GM19455 (cell line): ENCODE measurements at regions not wholly inside any gene's neighbourhood (a gene's known extent, or its start where the extent isn't known, plus 50 kb on each side); places are given as distances from the start of the nearest gene placed in this dataset.
"Not testable (repeated sequence)": the region's sequence is repeated elsewhere in the genome, so short reads cannot be mapped to it uniquely, and the experiment has no call there.

Experiments used
- ATAC-seq: cut with Tn5 transposase; IDR thresholded peaks from one replicate; pipeline ENCODE4 v1.9.1; 2021; ENCODE audit not compliant: unreplicated experiment

DNA sequence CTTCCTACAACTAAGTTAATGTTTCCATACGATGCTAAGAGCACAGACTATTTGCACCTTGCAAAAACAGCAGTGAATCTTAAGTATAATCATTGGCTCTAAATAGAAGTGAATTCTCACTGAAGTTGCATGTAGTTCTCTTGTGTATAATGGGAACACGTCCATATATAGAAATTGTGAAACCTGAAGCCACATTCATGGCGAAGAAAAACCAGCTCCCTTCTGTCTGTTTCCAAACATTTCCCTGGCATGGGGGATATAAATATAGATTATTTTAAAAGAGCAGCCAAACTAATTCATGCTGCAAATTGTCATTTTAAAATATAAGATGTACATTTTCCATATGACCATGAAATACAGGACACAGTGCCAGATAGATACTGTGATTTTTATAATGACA lies 71.1 kb downstream of the TRAM1L1 start:
- ATAC-seq, result no peak

DNA sequence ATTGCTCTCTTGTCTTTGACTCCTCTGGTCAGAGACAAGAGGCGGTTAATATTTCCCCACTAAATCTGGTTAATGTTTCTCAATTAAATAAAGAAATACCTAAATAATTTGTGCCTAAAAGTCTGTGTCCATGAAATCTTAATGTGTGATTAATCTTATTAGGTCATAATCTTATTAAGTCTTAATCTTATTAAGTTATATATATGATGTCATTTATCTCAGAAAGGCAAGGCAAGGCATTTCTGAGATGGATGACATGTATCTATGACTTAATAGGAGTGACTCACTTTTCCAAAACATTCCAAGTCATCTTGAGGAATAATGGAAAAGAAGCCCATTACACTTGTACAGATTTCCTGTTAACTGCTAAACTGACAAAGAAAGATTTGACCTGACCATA lies 74.7 kb downstream of the TRAM1L1 start:
- ATAC-seq, result no peak

DNA sequence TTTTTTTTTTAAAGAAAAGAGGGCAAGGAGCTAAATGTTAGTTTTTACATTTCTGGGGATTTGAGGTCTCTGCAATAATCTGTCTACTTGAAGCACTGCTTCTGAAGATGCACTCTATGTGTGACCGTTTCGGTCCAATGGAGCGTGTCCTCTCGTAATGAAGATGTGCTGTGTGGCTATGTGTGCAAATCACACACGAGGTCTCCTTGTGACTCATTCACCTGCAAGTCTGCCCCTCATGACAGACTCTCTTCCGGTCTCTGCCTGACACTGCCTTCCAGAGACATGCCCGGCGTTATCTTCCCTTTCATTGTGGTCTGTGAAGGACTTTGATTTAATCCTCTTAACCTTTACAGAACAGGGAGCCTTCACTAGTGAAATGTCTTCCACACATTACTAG lies 84.3 kb downstream of the TRAM1L1 start:
- no peak for ATAC-seq

DNA sequence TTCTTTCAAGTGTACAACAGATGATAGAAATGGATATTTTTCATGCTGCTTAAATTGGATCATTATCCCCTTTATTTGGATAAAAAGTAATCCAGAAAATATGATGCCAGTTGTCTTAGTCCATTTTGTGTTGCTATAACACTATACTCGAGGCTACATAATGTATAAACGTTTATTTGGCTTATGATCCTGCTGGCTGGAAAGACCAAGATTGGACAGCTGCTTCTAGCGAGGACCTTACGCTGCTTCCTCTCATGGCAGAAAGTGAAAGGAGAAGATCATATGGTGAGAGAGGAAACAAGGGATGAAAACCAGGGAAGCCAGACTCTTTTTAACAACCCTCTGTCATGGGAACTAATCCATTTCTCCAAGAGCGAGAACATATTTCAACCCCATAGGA lies 102.7 kb downstream of the TRAM1L1 start:
- no peak for ATAC-seq

DNA sequence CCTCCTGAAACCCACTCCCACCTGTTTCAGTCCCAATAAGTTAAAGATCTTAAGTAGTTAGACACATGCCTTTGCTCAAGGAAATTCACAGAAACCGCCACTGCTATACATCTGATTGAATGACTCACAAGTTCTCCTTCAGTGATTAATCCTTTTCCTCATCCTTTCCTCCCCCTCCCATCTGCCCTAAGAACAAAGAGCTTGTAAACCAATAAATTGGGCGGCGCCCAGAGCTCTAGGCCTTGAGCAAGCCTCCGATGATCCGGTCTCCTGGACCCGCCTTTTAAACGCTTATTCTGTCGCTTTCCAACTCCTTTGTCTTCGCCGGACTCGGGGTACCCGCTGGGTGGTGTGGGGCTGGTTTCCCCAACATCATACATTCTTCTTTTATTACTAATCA lies 104.9 kb downstream of the TRAM1L1 start:
- not testable (repeated sequence) for ATAC-seq

DNA sequence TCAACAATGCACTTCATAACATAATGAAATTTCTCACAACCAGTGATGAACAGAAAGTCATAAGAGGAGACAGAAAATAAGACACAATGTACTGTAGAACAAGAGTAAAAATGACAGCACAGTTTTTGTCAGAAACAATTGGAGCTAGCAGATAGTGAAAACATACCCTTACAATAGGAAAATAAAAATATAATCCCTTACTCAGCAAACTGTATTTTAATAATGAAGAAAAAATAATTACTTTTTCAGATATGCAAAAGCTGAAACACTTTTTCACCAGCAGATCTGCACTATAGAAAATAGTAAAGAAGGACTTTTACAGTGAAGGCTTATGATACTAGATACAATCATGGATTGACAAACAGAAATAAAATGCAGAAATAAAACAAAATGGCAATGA lies 126.3 kb downstream of the TRAM1L1 start:
- no peak for ATAC-seq

DNA sequence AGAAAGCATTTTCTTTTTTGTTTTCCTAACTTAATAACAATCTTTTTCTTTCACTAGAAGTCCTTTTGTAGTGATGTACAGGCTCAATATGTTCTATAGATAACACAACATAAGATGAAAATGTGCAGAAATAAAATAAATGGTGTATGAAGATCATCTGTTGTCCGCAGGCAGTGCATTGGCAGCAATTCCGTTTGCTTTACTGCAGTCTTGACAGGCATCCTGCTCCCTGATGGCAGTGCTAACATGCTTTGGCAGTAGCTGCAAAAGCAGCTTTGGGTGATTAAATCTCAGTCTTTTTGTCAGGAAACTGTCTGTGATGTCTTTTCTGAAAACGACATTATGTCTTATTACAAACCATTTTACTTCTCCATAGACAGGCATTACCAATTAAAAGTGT lies 131.4 kb downstream of the TRAM1L1 start:
- ATAC-seq, result no peak

DNA sequence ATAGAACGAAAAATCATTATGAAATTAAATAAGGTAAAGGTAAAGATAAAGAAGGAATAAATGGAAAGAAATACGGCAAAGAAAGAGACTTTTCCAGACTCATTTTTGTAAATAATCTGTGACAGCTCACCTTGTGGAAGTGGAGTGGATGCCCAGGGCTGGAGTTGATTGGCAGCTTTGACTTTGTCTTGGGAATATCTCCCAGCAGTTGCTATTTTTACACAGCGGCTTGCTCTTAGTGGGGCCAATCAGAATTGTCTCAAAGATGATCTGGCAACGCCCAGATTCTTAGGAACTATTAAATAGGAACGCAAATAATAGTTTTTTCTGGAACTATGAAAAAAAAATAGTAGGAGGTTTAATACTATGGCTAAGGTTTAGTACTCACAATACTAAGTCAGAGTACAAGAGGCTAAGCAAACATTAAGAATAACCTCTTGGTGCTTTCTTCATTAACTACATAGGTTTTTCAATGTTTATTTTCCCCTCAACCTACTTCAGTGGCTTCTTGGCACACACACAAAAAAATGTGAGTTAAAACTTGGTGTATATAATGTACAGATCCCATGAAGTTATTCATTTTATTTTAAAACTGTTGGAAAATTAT lies 132.7 kb downstream of the TRAM1L1 start:
- ATAC-seq, result no peak

DNA sequence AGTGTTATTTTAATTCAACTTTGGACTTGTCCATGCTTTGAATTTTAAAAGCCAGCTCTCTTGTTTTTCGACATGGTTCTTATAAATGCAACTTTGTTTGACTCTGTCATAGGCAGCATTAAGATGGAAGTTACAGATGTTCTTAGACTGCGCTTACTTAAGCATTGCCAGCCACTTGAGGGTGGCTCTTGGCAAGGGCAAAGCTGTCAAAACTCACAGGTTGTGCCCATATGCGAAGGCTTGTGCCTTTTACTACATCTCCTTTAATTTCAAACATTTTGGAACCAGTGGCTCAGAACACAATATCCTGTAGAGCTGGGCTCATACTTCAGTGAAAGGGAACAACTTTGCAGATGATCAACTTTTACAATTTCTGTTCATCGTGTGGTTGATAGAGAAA lies 135.5 kb downstream of the TRAM1L1 start:
- ATAC-seq, result no peak

DNA sequence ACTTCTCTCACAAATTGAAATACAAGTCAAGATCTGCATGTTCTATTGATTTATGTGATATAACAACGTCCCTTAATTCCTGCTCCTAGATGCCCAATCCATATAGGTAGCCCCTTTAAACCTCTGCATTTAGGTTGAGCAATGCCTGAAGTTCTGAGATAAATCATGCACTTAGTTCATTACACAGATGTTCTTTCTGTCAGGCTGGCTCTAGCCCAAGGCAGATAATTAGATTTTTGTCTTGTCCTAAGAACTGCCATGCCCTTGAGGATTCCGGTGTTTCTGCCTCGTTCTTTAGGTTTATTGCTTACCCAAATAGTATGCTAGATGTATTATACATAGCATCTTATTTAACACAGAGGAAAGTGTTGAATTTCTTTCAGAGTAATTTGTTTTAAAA lies 143.1 kb downstream of the TRAM1L1 start:
- ATAC-seq, result no peak

DNA sequence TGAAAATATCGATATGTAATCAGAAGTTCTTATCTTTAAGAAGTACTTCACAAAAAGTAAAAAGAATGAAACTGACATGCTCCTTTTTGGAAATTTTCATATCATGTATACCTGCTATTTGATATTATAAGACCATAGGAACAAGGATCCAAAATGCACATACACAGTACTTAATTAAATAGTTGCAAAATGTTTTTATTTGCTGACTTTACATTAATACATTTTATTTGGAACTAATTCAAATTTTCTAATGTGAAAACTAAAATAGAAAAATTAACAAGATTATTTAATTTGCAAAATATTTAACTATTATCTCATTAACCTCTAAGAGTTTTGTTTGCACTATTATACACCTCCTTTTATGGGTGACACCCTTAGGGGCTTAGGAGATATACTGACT lies 155.0 kb downstream of the TRAM1L1 start:
- ATAC-seq, result no peak

DNA sequence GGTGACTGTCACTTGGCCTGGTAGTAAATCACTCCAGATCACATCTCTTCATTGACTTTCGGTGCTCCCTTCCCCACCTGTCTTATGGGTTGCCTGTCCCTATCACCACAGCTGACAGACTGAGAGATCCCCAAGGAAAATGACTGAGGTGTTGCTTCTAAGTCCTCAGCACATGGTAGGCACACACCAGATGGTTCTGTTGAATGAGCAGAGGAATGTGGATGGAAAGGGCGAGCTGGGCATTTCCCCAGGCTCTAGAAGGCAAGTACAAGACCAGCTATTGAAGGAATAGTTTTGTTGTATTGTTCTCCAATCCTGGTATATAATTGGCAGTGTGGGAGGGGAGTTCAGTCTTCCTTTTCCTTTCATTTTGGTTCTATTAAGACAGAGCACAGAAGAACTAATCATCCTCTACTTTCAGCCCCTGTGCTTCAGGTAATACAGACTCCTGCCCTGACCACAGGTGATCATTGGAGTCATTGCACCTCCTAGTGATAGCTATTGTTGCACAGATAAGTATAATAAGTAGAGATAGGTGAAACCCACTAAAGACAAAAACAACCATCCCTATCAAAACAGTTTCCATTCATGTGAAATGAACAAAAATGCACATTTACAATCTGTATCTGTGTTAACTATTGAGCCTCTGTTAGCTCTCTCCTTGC lies 158.6 kb downstream of the TRAM1L1 start:
- no peak for ATAC-seq

DNA sequence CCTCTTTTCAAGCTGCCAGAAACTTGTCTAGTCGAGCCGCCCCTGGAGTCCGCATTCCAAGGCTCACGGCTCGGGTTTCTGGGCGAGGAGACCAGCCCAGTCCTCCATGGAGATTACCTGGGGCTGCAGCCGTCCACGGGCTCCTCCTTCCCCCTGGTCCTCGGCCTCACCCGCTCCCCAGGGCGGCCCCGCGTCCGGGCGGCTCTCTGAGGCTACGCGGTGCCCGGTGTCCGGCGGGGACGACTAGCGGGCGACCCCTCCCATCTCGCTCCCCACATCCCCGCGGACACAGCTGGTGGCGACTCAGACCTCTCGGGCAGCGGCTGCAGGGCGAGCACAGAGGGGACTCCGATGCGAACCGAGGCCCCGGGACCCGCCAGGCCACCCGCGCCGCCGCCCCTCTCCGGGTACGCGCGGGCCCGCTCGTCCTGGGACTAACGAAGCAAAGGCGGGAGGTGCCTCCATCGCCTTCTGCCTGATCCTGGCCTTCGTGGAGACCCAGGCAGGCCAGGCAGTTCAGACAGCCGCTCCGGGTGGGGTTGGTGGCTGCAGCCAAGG lies 159.4 kb downstream of the TRAM1L1 start:
- no peak for ATAC-seq

DNA sequence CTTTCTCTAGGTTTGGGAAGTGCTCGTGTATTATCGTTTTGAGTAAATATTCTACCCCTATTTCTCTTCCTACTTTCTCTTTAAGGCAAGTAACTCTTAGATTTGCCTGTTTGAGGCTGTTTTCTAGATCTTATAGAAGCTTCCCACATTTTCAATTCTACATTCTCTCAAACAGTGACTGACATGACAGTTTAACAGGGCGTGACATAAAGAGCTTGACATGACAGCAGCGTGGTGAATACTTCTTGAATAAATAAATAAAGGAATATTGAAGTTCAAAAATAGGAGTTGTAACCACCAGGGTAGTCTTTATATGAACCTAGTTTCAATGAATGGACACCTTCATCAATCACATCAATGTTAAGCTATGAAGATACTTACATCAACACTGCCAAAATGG lies 162.0 kb downstream of the TRAM1L1 start:
- ATAC-seq, result no peak

DNA sequence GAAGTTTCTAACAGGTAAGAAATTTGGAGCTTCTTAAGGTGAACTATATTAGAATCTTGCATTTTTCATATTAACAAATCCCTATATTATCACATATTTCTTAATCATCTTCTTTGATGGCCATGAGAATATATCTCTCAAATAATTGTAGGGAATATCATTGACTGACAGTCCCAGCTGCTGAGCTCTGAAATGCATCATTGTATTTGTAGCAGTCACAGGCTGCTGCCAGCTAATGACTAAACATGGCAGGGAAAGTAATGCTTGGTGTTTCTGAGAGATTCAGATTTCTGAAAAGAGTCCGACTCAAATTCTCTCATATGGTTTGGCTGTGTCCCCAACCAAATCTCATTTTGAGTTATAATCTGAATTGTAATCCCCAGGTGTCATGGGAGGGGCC lies 171.9 kb downstream of the TRAM1L1 start:
- no peak for ATAC-seq

DNA sequence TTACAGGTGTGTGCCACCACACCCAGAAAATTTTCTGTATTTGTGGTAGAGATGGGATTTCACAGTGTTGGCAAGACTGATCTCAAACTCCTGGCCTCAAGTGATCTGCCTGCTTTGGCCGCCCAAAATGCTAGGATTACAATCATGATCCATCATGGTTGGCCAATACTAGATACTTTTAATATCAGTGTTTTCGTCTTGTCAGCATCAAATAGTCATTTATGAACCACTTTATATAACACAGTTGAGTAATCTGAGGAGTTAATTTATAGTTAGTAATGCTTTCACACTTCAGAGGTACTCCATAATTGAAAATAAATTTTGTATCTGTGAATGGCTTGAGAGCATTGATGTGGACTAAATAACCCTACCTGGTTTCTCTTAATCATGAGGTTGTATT lies 178.6 kb downstream of the TRAM1L1 start:
- ATAC-seq, result no peak

DNA sequence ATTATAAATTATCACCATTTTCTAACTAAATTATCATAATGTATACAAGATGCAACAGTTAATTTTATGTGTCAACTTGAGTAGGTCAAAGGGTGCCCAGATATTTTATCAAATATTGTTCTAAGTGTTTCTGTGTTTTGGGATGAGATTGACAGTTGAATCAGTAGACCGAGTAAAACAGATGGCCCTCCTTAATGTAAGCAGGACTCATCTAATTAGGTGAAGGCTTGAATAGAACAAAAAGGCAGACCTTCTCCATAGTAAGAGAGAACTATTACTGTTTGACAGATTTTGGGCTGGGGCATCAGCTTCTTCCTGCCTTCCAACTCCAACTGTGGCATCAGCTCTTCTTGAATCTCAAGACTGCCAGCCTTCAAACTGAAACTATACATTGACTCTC lies 185.8 kb downstream of the TRAM1L1 start:
- no peak for ATAC-seq

DNA sequence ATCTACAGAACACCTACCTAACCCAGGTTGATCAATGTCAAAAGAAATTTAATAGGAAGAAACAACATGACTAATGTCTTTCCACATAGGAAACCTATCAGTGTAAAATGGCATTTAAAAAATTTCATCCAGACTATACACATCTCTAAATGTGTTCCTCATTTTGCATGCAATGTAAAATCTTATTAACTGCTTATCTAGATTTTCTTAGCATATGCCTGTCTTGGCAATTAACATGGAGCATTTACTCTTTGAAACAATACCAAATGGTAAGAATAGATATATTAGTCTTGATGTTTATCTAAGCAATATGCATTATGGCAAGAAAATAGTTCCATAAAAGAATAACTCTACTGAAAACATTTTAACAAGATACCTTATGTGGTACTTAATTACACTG lies 199.8 kb downstream of the TRAM1L1 start:
- no peak for ATAC-seq

DNA sequence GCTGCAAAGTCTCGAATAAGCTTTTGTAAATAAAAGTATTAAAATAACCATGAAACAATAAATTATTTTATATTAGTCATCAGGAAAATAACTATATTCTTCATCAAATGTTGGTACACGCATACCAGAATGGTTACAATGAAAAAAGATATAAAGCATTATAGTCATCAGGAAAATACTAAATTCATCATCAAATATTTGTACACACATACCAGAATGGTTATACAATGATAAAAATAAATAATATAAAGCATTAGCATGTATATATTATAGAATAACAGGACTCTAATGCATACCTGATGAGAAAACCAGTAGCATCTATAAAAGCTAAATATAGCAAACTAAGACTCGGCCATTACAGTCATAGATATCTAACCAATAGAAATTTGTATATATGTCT lies 202.9 kb downstream of the TRAM1L1 start:
- ATAC-seq, result no peak

DNA sequence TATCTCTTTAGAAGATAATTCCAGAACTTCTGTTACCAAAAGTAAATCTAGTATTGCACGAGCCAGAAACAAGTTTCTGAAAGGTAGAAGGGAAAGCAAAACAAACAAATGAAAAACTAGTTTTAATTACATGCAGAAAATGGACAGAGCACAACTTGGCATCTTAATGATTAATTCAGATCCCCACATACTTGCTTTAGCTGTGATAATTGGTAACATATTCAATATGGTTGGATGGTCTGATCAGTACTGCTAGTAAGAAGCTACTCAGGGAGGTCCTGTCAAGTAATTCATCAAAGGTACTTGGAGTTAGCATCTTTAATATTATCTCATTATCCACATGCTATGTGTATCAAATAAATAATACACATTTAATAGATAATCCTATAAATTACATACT lies 204.3 kb downstream of the TRAM1L1 start:
- no peak for ATAC-seq

DNA sequence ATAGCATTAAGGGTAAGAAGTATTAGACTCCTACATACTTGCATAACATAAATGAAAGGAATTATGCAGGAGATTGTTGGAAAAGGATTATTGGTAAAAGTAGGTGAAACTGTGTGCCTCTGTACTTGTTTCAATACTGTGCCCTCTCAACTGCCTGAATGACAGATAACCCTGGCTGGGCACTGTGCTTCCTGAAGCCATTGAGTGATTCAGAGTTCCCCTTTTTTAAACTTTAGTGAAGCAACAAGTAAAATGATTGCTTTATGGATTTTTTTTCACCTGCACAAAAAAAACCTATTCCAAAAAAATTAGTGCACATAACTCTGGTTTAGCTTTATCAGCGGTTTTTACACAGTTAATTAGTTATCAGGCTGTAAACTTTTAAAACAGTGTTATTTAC lies 204.8 kb downstream of the TRAM1L1 start:
- ATAC-seq, result no peak

DNA sequence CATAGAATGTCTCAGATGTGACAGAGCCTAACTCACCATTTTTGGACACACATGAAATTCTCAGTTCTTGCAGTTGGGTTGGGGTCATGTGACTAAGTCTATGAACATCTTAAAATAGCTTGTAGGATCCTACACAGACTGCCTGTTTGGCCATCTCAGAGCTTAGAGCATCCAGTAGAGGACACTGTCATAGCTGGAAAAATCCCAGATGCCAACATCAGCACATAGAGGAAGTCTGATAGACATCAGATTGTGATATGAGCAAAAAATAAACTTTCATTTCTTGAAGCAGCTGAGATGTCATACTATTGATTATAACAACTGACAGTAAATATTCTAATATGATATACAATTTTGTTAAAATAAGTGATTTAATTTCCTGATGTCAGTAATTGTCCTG lies 207.1 kb downstream of the TRAM1L1 start:
- no peak for ATAC-seq

DNA sequence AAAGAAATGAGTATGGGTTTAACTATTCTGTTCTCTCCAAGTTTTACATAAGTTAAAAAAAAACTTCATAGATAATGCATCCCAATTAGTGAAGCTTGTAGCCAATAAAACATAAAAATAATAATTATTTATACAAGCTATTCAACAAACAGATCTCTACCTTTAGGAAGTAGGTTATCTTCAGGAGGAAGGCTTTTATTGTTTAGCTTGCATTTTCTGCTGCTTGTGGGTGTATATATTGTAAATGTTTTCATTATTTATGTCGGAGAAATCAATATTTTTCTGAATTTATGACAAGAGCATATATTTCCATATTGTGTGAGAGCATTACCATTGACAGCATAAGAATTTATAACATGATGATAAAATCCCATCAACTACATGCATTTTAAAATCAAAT lies 208.3 kb downstream of the TRAM1L1 start:
- no peak for ATAC-seq
